Left renal pelvis (tissue), 4 donors: ENCODE measurements at regions not wholly inside any gene's neighbourhood (a gene's known extent, or its start where the extent isn't known, plus 50 kb on each side); places are given as distances from the start of the nearest gene placed in this dataset.

Source experiments
- DNase-seq, 4 donors: peaks; one replicate each; pipeline ENCODE4 v3.0.0-alpha.2; 2013; ENCODE audit warnings: low read depth in 4 of 4, low spot score in 3 of 4

- DNase-seq = no peak
Observed at GRCh38 chr5:175201393-175201792, 242.6 kb downstream of the DRD1 start.

DNA sequence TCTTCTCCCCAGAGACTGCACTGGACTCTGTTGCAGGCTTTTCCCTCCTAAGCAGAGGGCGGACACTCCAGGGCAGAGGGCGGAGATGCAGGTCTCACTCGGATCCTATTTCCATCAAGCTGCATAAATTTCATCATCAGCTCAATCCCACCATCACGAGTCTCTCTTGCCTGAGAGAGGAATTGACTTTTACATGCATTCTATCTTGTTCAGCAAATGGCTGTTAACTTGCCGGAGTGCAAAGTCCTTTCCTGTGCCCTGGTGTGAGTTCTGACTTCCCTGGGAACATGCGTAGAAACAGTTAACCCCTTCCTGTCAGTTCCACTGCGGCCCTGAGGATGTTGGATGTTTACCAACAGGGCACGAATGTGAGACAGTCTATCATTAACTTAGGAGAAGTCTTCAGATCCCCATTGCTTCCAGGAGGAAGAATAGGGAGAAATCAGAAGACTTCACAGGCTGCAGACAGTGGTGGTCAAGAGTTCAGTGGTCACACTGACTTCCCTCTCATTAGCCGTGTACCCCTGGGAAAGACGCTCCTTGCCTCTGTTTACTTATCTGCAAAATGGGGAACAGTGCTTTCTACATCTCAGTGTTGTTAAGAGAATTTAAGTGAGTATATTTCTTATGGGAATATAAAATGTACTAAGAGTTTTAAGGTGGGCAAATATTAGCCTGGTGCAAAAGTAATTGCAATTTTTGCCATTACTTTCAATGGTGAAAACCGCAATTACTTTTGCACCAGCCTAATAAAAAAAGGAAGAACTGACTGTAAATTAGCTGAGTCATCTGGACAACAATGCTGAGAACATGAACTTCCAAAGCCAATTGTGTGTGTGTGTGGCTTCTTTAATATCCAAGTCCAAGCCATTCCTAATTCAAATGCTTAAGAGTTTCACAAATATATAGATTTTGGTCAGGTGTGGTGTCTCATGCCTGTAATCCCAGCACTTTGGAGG lies 248.0 kb downstream of the DRD1 start:
- DNase-seq = peak in 2 of 4 donors; percentile 25 to 26

DNA sequence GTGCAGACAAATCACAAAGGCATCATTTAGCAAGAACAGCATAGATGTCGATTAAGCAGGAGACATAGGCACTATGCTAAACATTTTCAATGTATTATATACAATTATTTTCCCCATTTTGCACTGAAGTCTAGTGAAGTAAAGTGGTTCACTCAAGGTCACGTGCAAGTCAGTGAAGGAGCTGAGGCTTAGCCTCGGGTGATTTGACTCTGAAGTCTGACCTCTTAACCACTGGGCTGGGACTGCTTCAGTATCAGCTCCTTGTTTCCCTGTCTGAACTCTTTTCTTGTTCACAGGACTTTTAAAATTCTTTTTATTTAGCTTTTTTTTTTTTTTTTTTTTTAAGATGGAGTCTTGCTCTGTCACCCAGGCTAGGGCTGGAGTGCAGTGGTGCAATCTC lies 262.7 kb downstream of the DRD1 start:
- no peak for DNase-seq

- DNase-seq = no peak
Observed at GRCh38 chr5:175170899-175171298, 273.1 kb downstream of the DRD1 start.

DNA sequence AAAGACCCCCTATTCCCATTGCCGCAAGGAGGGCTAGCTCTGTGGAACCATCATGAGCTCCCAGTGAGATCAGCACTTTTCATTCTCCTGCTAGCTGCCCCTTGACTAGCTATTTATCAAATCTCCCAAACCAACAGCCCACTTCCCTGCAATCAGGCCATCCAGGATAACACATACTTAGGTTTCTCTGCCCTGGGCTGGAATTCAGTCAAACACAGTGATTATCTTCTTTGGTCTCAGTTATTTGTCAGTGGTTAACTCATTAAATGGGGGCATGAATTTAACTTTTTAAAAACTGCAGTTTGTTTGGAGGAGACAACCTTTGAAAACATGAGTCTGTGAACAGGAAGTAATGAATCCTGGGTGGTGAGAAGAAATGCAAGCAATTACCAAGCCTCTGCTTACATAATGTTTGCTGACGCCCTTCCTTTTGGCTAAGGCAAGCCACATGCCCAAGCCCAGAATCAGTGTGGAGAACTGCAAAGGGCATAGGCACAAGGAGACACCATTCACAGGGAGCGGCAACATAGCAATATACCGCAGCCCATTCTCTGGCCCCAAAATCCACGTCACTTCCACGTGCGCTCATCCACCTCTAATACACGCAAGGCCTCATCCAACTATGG lies 275.0 kb downstream of the DRD1 start:
- no peak for DNase-seq

- DNase-seq = no peak
Observed at GRCh38 chr5:175166026-175166425, 278.0 kb downstream of the DRD1 start.

- no peak for DNase-seq
Observed at GRCh38 chr5:175163586-175164275, 280.3 kb downstream of the DRD1 start.

- DNase-seq = no peak
Observed at GRCh38 chr5:175162036-175162435, 281.9 kb downstream of the DRD1 start.

DNA sequence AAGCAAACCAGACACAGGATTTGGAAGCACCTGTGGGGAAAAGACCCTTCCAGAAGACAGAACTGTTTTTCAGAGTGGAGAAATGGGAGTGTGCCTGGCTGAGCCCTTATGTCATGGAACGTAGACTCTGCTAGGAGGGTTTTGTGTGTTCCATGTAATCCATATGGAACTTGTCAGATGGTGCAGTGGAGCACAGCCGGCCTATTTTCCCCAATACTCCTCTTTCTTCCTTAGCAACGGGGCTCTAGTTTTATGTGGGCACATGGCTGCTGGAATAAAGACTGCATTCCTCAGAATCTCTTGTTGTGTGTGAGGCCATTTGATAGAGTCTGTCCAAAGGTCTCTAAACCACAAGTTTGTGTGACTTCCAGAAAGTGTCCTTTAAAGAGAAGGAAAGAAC lies 284.0 kb downstream of the DRD1 start:
- peak in 3 of 4 donors; percentile 3 to 8 (median 6) for DNase-seq

- DNase-seq = no peak
Observed at GRCh38 chr5:175148636-175149172, 295.3 kb downstream of the DRD1 start.

GRCh38 chr5:175146733-175147132 lies 297.2 kb downstream of the DRD1 start:
- no peak for DNase-seq

DNA sequence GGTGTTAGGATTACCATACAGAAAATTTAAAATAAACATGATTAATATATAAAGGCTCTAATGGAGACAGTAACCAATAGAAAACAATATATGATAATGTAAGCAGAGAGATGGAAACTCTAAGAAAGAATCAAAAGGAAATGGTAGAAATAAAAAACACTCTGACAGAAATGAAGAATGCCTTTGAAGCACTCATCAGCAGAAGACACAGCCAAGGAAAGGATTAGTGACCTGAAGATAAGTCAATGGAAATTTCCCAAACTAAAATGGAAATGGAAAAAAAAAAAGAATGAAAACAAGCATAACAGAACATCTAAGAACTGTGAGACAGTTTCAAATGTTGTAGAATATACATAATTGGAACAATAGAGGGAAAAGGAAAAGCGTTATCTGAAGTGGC lies 302.6 kb downstream of the DRD1 start:
- no peak for DNase-seq

DNA sequence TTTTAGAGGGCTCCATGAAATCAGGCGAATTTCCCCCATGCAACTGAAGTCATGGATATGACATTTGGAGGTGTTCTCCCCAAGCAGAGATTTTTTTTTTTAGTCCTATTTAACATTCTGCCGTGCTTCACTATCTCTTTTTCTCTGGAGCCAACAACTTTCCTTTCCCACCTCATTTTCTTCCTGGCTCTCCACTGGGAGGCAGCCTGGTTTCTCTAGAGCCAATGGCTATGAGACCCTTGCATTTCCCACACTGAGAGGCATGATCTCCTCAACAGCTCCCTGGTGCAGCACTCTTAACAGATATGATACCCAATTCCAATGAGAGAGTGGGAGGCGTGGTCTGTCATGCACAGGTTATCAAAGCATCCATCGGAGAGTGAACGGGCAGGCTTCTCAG lies 310.8 kb downstream of the DRD1 start:
- no peak for DNase-seq

- no peak for DNase-seq
Observed at GRCh38 chr5:175131432-175131831, 312.6 kb downstream of the DRD1 start.

- no peak for DNase-seq
Observed at GRCh38 chr5:175129619-175130018, 314.4 kb downstream of the DRD1 start.

DNA sequence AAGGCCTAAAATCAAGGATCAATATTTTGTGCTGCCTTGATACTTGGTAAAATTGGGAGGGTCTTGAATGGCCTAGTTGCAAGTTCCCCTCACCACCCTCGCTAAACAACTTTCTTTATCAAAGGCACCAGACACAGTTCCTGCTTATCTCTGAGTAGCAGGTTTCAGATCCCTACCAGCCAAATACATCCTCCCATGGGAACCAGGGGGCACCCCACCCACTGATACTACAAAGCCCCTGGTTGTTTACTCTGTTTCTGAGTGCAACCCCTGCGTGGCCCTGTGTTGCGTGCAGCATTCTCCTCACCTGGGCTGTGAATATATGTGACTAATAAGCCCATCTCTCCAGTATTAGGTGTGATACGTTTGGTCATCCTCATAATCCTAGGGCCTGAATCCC lies 314.9 kb downstream of the DRD1 start:
- no peak for DNase-seq

DNA sequence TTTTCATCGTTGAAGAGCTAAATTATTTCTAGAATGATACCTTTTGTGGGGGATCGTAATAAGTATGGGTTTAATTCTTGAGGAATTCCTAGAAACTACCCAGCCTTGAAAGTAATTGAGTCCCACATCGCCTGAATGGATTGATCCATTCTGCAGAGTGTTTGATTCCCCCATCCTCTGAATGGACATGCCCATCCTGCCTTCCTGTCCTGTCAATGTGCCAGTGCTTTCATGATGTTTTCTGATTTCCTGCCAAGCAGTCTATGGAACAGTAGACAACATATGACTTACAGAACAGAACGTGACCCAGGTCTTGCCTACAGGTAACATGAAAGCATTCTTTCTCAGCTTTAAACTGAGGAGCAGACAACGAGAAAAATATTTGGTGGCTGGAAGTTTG lies 319.2 kb downstream of the DRD1 start:
- DNase-seq = no peak

GRCh38 chr5:175124251-175124813 lies 319.6 kb downstream of the DRD1 start:
- no peak for DNase-seq

DNA sequence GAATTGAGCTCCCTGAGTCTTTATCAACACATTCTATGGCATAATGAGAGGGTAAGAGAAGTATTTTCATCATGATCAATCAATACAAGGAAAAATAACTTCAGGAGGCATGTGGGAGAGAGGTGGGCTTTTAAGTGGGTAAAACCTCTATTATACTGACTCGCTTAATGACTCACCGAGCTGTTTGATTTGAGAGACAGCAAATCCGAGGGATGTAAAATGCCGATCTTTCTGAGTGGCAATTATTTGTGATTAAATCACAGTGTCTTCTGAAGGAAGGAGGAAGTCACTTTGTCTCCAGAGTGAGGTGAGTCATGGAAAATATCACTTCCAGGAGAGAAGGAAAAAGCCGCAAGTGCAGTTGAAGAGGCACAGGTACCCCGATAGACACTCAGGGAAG lies 320.4 kb downstream of the DRD1 start:
- DNase-seq = no peak

DNA sequence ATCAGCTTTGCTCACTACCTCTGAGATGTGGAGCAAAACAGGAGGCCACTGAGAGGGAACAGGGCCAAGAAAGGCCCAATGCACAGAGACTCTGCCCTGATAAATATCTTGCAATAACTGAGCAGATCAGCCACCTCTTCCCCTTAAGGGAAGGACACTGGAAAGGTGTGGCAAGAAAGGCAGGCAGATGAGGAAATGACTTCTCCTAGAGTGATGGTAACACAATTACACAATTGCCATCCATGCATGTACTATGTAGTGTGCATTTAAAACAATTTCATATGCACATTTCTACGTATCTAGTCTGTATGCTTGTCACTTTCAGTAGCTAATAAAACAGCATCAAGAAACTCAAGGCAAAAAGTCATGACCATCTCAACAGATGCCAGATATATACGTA lies 322.5 kb downstream of the DRD1 start:
- no peak for DNase-seq

DNA sequence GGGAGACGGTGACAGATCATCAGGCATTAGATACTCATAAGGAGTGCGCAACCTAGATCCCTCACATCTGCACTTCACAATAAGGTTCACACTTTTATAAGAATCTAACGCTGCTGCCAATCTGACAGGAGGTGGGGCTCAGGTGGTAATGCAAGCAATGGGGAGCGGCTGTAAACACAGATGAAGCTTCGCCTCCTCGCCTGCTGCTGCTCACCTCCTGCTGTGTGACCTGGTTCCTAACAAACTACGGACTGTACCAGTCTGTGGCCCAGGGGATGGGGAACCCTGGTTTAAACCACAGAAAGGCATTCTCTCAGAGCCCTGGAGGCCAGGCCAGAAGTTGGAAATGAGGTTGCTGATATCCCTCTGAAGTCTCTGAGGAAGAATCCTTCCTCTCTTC lies 323.6 kb downstream of the DRD1 start:
- DNase-seq = no peak
